B cell (primary cell): ENCODE measurements at regions not wholly inside any gene's neighbourhood (a gene's known extent, or its start where the extent isn't known, plus 50 kb on each side); places are given as distances from the start of the nearest gene placed in this dataset.

Experiments
- EZH2 ChIP-seq: IDR thresholded peaks from 2 replicates; pipeline ENCODE4 v1.6.1; 2012; ENCODE audit warnings: borderline replicate concordance, low read depth, mild to moderate bottlenecking, moderate library complexity, low read length; ENCODE audit not compliant: insufficient read depth, poor library complexity, severe bottlenecking
- TF ChIP-seq, protein P1 (sequence below): fragments of 200-600 bp; IDR thresholded peaks from one replicate; pipeline ENCODE4 v1.8.0; 2022; ENCODE audit warnings: antibody characterized with exemption, mild to moderate bottlenecking

DNA sequence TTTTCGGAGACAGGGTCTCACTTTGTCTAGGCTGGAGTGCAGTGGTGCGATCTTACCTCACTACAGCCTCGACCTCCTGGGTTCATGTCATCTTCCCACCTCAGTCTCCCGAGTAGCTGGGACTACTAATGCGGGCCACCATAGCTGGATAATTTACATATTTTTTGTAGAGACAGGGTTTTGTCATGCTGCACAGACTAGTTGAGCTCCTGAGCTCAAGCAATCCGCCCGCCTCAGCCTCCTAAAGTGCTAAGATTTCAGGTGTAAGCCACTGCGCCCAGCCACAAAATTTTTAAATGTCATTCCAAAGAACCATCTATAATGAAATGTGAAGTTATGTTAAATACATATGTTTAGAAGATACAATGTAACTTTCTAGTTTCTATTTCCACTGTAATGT, 4747.7 kb upstream of the OR11H1 start:
- TF ChIP-seq, protein P1, sequence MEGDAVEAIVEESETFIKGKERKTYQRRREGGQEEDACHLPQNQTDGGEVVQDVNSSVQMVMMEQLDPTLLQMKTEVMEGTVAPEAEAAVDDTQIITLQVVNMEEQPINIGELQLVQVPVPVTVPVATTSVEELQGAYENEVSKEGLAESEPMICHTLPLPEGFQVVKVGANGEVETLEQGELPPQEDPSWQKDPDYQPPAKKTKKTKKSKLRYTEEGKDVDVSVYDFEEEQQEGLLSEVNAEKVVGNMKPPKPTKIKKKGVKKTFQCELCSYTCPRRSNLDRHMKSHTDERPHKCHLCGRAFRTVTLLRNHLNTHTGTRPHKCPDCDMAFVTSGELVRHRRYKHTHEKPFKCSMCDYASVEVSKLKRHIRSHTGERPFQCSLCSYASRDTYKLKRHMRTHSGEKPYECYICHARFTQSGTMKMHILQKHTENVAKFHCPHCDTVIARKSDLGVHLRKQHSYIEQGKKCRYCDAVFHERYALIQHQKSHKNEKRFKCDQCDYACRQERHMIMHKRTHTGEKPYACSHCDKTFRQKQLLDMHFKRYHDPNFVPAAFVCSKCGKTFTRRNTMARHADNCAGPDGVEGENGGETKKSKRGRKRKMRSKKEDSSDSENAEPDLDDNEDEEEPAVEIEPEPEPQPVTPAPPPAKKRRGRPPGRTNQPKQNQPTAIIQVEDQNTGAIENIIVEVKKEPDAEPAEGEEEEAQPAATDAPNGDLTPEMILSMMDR, result no peak
- TF ChIP-seq EZH2, result no peak
